HG03066 (cell line): ENCODE measurements at regions not wholly inside any gene's neighbourhood (a gene's known extent, or its start where the extent isn't known, plus 50 kb on each side); places are given as distances from the start of the nearest gene placed in this dataset.

ENCODE experiments used
- ATAC-seq: cut with Tn5 transposase; IDR thresholded peaks from one replicate; pipeline ENCODE4 v1.9.1; 2021; ENCODE audit warnings: low read depth; ENCODE audit not compliant: unreplicated experiment

GRCh38 chrX:4373791-4374190 lies 660.3 kb upstream of the PRKX start:
- ATAC-seq = no peak

- ATAC-seq = no peak
Observed at GRCh38 chrX:4358577-4358976, 645.1 kb upstream of the PRKX start.

DNA sequence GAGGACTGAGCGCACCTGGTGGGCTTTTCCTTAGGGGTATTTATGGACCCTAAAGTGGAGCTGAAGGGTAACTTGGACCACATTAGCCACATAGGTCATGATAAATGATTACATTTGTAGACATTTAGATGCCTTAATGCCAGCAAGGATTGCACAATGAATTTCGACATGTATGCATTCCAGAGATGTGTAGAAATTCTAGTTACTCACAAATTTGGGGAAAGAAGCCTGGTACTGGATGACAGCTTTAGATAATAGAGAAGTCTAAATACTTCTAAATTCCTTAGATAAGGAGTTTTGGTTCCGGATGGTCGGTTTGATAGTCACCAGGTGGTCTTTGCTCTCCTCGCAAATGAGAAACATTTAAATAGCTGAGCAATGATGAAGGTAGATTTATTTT lies 609.5 kb upstream of the PRKX start:
- no peak for ATAC-seq

DNA sequence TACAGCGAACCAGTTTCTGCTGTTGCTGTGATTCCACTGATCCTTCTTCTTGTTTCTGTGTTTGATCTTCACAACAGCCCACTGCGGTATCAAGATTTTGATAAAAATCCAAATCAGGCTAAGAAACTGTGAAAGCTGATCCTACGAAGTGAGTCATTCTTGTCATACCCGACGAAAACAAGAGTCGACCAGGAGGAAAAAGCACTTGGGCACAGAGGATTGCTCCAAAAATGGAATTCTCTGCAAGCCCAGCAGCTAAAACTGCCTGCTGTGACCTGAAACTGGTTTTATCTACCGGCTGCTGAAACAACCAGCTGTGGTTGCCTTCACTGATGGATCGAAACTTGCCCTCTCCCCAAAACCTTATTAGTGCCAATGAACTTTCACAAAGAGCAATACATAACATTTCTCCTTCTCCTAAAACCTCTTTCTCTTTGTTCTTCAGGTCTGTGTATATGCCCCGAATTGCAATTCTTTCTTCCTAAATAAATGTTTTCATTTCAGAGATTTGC lies 607.0 kb upstream of the PRKX start:
- no peak for ATAC-seq

DNA sequence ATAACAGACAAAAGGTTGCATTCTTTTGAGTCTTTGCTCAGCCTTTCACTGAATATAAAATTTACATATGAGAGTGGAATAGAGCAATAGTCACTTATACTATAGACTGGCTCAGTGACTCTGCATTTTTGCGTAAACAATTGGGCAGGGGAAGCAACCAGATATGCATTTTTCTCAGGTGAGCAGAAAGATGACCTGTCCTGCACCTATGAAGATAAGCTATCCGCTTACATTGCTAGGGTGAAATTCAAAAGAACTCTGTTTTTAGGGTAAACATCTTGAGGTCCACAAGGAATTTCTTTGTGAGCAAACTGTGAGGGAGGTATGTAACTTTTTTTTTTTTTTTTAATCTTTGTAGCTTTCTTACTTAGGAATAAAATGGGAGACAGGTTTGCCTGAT lies 602.4 kb upstream of the PRKX start:
- ATAC-seq = no peak

- no peak for ATAC-seq
Observed at GRCh38 chrX:4314586-4314985, 601.1 kb upstream of the PRKX start.

GRCh38 chrX:4277122-4277521 lies 563.7 kb upstream of the PRKX start:
- ATAC-seq = no peak

GRCh38 chrX:4268676-4269075 lies 555.2 kb upstream of the PRKX start:
- ATAC-seq = no peak

DNA sequence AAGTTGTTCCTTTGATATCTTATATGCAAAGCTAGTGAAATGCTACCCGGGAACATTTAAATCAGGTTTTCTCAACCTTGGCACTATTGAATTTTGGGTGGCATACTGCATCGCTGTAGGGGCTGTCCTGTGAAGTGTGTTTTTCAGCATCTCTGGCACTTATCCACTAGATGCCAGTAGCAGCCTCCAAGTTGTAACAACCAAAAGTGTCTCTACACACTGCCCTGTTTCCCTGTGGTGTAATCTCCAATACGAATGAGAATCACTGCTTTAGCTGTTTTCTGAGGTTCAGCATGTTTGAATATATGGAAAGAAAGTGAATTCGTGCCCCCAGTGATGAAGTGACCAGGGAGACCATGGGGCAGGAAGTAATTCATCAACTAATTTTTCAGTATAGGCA lies 551.6 kb upstream of the PRKX start:
- ATAC-seq = no peak

DNA sequence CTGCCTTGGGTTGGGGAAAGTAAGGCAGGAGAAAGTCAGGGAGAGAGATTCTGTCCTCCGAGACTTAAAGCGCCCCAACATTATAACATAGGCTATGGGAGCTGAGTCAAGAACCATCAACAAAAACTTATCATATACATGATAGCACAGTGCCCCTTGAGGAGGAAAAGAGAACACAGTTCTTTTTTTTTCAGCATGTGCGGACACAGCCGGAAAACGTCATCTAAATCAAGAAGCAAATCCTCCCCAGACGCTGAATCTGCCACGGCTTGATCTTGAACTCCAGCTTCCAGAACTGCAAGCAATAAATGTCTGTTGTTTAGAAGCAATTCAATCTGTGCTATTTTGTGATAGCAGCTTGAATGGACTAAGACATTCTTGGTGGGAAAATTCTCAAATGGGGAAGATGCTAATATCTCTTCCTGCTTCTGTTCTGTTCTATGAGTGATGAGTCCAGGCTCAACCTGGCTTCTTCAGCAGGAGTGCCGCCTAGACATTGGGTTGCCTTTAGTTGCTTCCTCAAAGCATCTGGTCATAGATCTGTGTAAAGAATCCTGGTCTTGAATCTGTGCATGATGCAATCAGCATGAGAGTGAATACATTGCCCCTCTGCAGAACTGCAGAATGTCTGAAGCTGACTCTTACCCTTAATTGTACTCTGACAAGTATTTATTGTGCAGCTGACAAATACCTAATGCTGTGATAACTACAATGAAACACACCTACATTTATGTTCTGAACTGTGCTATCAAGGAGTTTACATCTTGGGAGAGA lies 549.8 kb upstream of the PRKX start:
- ATAC-seq = no peak

DNA sequence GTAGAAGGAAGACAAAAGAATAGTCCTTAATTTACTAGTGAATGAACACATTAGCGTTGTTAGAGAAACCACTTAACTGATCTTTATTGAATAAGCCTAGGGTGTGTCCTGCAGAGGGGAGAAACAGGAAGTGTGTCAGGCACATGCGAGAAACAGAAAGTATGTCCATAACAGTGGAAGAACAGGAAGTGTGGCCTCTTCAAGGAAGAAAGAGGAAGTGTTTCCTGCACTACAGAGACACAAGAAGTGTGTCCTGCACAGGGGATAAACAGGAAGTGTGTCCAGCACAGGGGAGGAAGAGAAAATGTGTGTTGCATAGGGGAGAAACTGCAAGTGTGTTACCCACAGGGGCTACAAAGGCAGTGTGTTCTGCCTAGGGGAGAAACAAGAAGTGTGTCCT lies 539.6 kb upstream of the PRKX start:
- ATAC-seq = no peak

GRCh38 chrX:4249401-4249800 lies 536.0 kb upstream of the PRKX start:
- no peak for ATAC-seq

- ATAC-seq = no peak
Observed at GRCh38 chrX:4243759-4244158, 530.3 kb upstream of the PRKX start.

- no peak for ATAC-seq
Observed at GRCh38 chrX:4240541-4241194, 527.2 kb upstream of the PRKX start.

DNA sequence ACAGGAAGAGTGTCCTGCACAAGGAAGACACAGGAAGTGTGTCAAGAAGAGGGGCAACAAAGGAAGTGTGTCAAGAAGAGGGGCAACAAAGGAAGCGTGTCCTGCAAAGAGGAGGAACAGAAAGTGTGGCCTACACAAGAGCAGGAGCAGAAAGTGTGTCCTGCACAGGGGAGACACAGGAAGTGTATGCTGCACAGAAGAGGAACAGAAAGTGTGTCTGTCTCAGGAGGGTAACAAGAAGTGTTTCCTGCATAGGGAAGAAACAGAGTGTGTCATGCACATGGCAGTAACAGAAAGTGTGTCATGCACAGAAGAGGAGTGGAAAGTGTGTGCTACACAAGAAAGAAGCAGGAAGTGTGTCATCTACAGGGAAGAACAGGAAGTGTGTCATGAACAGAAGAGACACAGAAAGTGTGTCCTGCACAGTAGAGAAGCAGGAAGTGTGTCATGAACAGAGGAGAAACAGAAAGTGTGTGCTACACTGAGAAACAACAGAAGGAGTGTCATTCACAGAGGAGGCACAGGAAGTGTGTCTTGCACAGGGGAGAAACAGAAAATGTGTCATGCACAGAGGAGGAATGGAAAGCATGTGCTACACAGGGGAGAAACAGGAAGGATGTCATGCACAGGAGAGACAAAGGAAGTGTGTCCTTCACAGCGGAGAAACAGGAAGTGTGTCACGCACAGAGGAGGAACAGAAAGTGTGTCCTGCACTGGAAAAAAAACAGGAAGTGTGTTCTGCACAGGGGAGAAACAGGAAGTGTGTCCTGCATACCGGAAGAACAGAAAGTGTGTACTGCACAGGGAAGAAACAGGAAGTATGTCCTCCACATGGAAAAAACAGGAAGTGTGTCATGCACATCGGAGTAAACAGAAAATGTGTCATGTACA lies 526.4 kb upstream of the PRKX start:
- ATAC-seq = no peak

- no peak for ATAC-seq
Observed at GRCh38 chrX:4238916-4239315, 525.5 kb upstream of the PRKX start.

GRCh38 chrX:4225086-4225485 lies 511.6 kb upstream of the PRKX start:
- ATAC-seq = no peak

DNA sequence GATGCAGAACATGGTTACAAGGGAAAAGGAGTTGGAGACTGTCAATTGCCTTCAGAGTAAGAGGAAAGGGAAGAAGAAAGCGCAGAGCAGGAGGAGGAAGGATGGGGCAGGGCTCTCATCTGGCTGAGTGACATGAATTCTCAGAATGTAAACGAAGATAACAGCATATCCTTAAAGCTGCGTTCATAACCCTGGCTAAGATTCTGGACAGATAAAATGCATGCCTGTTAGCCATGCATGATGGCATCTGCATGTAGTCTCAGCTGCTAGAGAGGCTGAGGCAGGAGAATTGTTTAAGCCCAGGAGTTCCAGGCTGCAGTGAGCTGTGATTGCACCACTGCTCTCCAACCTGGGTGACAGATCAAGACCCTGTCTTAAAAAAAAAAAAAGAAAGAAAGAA lies 493.5 kb upstream of the PRKX start:
- no peak for ATAC-seq

- ATAC-seq = no peak
Observed at GRCh38 chrX:4197971-4198370, 484.5 kb upstream of the PRKX start.

- no peak for ATAC-seq
Observed at GRCh38 chrX:4193500-4194155, 480.2 kb upstream of the PRKX start.

DNA sequence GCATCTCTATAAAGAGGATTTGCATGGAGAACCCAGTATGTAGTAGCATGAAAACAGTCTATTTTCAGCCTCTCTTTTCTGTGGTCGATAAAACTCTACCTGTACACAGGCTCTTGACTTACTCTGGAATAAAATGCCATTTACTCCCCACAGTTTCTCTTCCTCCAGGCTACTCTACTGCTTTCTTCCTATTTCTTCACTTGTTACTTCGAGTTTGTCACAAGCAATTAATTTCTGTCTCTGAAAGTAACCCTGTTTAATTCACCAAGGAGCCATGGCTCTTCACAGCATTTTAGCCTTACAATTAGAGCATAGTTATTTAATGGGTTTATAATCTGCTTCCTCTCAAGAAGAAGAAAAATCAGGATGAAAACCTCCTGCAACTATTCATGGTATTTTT lies 472.9 kb upstream of the PRKX start:
- ATAC-seq = no peak
